ENCODE measurements at regions not wholly inside any gene's neighbourhood (a gene's known extent, or its start where the extent isn't known, plus 50 kb on each side); places are given as distances from the start of the nearest gene placed in this dataset.

DNA sequence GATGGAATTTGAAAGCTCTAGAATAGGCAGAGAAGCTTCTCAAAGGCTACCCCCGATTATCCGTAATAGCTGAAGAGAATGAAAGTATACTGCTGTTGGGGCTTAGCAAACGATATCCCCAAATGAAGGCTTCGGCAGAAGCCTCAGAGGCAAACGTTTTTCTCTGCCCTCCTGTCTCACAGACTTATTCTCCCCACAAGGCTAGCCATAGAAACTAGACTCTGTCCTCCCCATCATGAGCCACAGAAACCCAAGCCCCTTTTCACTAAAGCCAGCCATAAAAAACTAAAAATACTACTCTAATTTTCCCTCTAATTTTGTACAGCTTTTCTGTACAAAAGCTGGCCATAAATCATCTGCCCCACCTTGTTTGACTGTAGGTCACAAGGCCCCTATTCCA lies 413.4 kb upstream of the CFAP20DC start:
- DNase-seq (no peak), FAIRE-seq (no peak)
- H3K9me3 ChIP-seq (ENCODE audit: control insufficient read depth in 2 of 2, insufficient read depth in 1 of 2, low read depth in 1 of 2, low read length in 1 of 2): no peaks in the 10 kb centered on the region
- H3K4me1 ChIP-seq (ENCODE audit: control insufficient read depth in 3 of 3, insufficient read depth in 2 of 3, low read depth in 1 of 3, low read length in 2 of 3): no peaks in the 10 kb centered on the region
- no peak overlapping the region for H3K4me3 ChIP-seq (ENCODE audit: low read depth in 1 of 3, low read length in 3 of 3)
- H3K27me3 ChIP-seq (ENCODE audit: control insufficient read depth in 3 of 3, insufficient read depth in 3 of 3, low read length in 3 of 3): no peaks in the 10 kb centered on the region
- no peak overlapping the region for H3K27ac ChIP-seq (ENCODE audit: low read depth in 1 of 3, low read length in 2 of 3)
- WGBS, 3 donors: 78 to 82% (median 80%) methylated on average over 5 of the region's 5 CpGs
- H3K36me3 ChIP-seq (ENCODE audit: control insufficient read depth in 3 of 3, insufficient read depth in 2 of 3, low read depth in 1 of 3, low read length in 3 of 3): no peaks in the 10 kb centered on the region

DNA sequence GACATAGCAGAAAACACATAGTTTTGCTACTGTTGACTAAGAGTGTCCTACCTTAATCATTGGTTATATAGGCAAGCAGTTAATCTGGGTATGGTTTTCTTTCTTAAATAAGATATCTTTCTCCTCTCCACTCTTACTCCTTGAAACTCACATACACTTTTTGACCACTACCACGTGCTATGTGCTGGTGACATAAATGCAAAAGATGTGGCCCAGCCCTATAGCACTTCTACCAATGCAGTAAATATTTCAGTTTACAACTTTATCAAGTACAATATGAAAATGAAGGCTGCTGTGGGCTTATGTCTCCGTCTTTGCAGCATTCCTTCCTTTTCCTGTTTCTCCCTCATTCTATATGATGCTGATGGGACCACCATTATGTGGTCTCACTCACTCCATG lies 410.2 kb upstream of the CFAP20DC start:
- Histone ChIP-seq H3K27ac (ENCODE audit: low read depth in 1 of 3, low read length in 2 of 3) (no peak overlapping the region), H3K27me3 (ENCODE audit: control insufficient read depth in 3 of 3, insufficient read depth in 3 of 3, low read length in 3 of 3) (no peaks in the 10 kb centered on the region), H3K4me1 (ENCODE audit: control insufficient read depth in 3 of 3, insufficient read depth in 2 of 3, low read depth in 1 of 3, low read length in 2 of 3) (no peaks in the 10 kb centered on the region), H3K4me3 (ENCODE audit: low read depth in 1 of 3, low read length in 3 of 3) (no peak overlapping the region), H3K36me3 (ENCODE audit: control insufficient read depth in 3 of 3, insufficient read depth in 2 of 3, low read depth in 1 of 3, low read length in 3 of 3) (no peaks in the 10 kb centered on the region), H3K9me3 (ENCODE audit: control insufficient read depth in 2 of 2, insufficient read depth in 1 of 2, low read depth in 1 of 2, low read length in 1 of 2) (no peaks in the 10 kb centered on the region)
- FAIRE-seq: no peak
- DNase-seq: no peak
- WGBS, 3 donors: 77 to 83% (median 79%) methylated on average over 2 of the region's 2 CpGs

DNA sequence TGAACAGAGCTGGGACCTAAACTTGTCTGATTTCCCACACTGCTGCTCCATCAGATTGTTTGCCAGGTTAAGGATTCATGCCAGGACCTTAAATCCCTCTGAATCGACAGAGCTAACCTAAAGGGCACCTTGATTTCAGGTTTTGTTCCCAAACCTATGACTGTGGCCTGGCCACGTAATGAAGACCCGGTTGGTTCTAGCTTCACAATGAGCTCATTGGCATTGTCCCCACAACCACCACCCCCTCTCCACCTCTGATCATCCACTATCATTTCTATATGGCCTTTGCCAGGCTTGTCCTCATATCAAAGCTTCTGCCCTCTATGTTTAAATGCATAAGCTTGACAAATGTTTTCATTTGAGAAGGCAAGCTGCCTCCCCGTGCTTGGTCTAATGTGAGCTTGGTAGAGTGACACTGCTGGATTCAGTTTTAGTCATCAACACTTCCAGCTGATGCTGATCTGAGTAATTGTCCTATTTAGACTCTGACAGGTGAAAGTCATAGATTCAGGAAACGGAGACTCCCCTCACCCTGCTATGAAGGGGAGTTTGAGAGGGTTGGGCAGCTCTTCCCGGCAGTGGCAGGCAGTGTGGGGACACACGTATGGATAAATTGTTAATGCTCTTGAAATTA lies 407.1 kb upstream of the CFAP20DC start:
- no peaks in the 10 kb centered on the region for H3K4me1 ChIP-seq (ENCODE audit: control insufficient read depth in 3 of 3, insufficient read depth in 2 of 3, low read depth in 1 of 3, low read length in 2 of 3)
- 72 to 79% (median 72%) methylated on average over 7 of the region's 7 CpGs for WGBS, 3 donors
- H3K4me3 ChIP-seq (ENCODE audit: low read depth in 1 of 3, low read length in 3 of 3): no peak overlapping the region
- DNase-seq (no peak), FAIRE-seq (no peak)
- no peak overlapping the region for H3K27ac ChIP-seq (ENCODE audit: low read depth in 1 of 3, low read length in 2 of 3)
- H3K9me3 ChIP-seq (ENCODE audit: control insufficient read depth in 2 of 2, insufficient read depth in 1 of 2, low read depth in 1 of 2, low read length in 1 of 2): no peaks in the 10 kb centered on the region
- no peaks in the 10 kb centered on the region for H3K36me3 ChIP-seq (ENCODE audit: control insufficient read depth in 3 of 3, insufficient read depth in 2 of 3, low read depth in 1 of 3, low read length in 3 of 3)
- H3K27me3 ChIP-seq (ENCODE audit: control insufficient read depth in 3 of 3, insufficient read depth in 3 of 3, low read length in 3 of 3): no peaks in the 10 kb centered on the region

DNA sequence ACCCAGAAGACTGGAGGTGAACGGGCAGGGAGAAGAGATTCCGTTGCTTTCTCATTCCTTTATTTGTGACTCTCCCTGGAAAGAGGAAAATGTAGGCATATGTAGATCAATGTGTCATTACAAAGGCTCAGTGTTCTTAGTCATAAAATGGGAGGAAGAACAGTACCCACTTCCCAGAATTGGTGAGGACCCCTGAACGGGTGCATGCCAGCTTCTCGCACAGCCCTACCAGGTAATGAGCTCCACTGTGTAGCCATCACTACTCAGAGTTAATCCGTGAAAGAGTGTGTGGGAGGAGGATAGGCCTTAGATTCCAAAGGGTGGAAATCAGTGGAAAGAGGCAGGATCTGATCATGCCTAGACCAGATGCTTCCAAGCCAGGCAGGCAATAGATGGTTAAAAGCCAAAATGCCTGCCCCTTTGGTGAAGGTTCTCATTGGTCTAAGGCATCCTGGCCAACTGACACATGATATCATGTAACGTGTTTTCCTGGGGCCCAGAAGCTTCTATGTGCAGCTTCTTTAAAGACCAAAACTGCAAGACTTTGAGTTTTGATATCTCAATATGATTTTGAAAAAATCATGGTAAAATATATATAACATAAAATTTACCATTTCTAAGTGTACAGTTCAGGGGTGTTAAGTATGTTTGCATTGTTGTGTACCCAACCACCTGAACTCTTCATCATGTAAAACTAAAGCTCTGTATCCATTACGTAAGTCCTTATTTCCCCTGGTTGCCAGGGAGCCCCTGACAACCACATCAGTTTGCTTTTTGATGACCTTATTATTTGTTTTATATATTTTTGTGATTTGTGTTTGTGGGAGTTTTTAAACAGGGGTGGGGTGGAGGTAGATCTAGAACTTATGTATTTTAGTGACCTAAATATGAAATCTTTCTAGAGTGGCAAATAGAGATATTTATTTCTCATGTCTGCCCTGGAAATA lies 402.2 kb upstream of the CFAP20DC start:
- FAIRE-seq: no peak
- Histone ChIP-seq H3K4me1 (ENCODE audit: control insufficient read depth in 3 of 3, insufficient read depth in 2 of 3, low read depth in 1 of 3, low read length in 2 of 3) (no peaks in the 10 kb centered on the region), H3K4me3 (ENCODE audit: low read depth in 1 of 3, low read length in 3 of 3) (no peak overlapping the region), H3K9me3 (ENCODE audit: control insufficient read depth in 2 of 2, insufficient read depth in 1 of 2, low read depth in 1 of 2, low read length in 1 of 2) (no peaks in the 10 kb centered on the region), H3K36me3 (ENCODE audit: control insufficient read depth in 3 of 3, insufficient read depth in 2 of 3, low read depth in 1 of 3, low read length in 3 of 3) (no peaks in the 10 kb centered on the region), H3K27ac (ENCODE audit: low read depth in 1 of 3, low read length in 2 of 3) (peak overlapping the region in 2 of 3 donors; percentile 59 to 69), H3K27me3 (ENCODE audit: control insufficient read depth in 3 of 3, insufficient read depth in 3 of 3, low read length in 3 of 3) (no peaks in the 10 kb centered on the region)
- 68 to 83% (median 76%) methylated on average over 7 of the region's 7 CpGs for WGBS, 3 donors
- DNase-seq: no peak

DNA sequence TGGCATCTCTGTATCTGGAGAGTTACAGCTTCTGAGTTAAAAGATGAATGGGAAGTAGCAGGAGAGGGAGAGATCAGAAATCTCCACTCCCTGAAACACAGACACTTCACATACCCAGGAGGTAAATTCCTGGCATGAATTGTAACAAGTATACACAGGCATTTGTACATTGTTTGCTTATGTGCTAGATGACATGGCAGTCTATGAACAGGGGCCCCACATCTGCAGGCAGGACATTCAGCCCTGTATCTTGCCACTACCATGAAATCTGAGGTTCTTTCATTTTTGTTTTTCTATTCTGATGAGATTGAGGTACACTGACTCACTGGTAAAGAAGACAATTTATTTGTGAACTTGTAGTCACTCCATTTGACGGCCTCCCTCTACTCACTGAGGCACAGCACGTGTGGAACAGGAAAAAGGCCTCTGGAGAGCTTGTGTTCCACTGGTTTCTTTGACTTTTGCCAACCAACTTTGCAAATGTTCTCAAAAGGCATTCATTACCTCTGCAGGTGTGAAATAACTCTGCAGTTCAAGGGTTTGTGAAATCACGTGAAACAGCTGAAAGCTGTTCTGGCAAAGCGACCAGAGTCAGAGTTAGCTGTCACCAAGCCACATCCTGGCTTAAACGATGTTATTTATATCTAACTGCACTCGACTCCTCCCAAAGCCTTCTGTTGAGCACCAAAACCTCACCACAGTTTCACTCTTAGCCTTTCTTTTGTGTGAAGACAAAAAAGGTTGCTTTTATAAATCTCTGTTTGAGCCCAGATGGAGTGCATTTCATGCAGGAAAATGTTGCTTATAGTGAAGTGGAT lies 401.3 kb upstream of the CFAP20DC start:
- peak overlapping the region in 2 of 3 donors; percentile 39 to 92 for H3K27ac ChIP-seq (ENCODE audit: low read depth in 1 of 3, low read length in 2 of 3)
- H3K27me3 ChIP-seq (ENCODE audit: control insufficient read depth in 3 of 3, insufficient read depth in 3 of 3, low read length in 3 of 3): no peaks in the 10 kb centered on the region
- FAIRE-seq: no peak
- no peak overlapping the region for H3K4me3 ChIP-seq (ENCODE audit: low read depth in 1 of 3, low read length in 3 of 3)
- H3K36me3 ChIP-seq (ENCODE audit: control insufficient read depth in 3 of 3, insufficient read depth in 2 of 3, low read depth in 1 of 3, low read length in 3 of 3): no peaks in the 10 kb centered on the region
- 44 to 62% (median 50%) methylated on average over 6 of the region's 6 CpGs for WGBS, 3 donors
- DNase-seq: peak; percentile 7 to 61
- H3K9me3 ChIP-seq (ENCODE audit: control insufficient read depth in 2 of 2, insufficient read depth in 1 of 2, low read depth in 1 of 2, low read length in 1 of 2): no peaks in the 10 kb centered on the region
- H3K4me1 ChIP-seq (ENCODE audit: control insufficient read depth in 3 of 3, insufficient read depth in 2 of 3, low read depth in 1 of 3, low read length in 2 of 3): no peaks in the 10 kb centered on the region

DNA sequence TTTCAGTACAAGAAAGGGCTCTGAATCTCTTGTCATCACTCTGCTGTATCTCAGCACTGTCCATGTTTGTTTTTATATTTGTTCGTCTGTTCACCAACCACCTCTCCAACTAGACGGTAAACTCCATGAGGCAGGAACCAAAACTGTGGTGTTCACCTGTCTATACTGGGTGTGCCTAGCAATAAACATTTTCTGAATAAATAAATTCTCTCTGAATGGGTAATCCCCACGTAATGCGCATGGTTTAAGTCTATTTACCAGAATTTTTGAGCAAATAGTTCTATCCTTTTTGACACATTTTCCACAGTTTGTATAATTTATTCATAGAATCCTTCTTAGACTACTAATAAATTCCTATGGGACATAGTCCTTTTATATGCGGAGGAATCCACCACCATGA lies 400.6 kb upstream of the CFAP20DC start:
- H3K27me3 ChIP-seq (ENCODE audit: control insufficient read depth in 3 of 3, insufficient read depth in 3 of 3, low read length in 3 of 3): no peaks in the 10 kb centered on the region
- H3K4me1 ChIP-seq (ENCODE audit: control insufficient read depth in 3 of 3, insufficient read depth in 2 of 3, low read depth in 1 of 3, low read length in 2 of 3): no peaks in the 10 kb centered on the region
- FAIRE-seq (no peak), DNase-seq (no peak)
- H3K36me3 ChIP-seq (ENCODE audit: control insufficient read depth in 3 of 3, insufficient read depth in 2 of 3, low read depth in 1 of 3, low read length in 3 of 3): no peaks in the 10 kb centered on the region
- WGBS, 3 donors: 87 to 92% (median 91%) methylated on average over 5 of the region's 5 CpGs
- no peak overlapping the region for H3K4me3 ChIP-seq (ENCODE audit: low read depth in 1 of 3, low read length in 3 of 3)
- H3K9me3 ChIP-seq (ENCODE audit: control insufficient read depth in 2 of 2, insufficient read depth in 1 of 2, low read depth in 1 of 2, low read length in 1 of 2): no peaks in the 10 kb centered on the region
- peak overlapping the region in 2 of 3 donors; percentile 45 to 65 for H3K27ac ChIP-seq (ENCODE audit: low read depth in 1 of 3, low read length in 2 of 3)

DNA sequence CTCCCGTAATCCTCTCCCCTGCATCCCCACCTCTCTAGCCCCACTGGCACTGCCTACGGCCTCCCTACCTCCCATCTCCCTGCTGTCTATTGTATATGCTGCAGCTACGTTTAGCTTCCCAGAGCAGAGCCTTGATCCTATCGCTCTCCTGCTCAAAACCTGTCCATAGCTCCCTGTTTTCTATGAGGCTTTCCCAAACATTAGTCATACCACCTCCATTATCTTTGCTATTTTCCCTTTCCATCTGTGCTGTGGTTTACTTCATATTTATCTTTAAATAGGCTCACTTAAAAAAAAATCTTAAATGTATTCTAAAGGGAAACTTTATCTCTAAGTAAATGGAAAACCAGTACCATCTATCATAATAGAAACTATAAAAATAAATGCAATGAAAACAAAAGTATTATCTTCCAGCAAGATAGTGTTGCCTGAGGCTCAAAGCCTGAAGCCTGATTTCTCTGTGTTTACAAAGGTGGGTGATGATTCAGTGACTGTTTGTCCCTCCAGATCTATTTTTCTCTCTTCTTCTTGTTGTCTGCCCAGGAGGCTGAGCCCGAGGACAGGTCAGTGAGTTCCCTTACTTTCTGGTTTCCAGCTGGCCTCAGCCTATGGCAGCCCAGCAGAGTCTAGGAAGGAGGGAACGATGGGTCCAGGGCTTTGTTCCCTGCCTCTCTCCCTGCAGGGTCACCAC lies 397.1 kb upstream of the CFAP20DC start:
- Histone ChIP-seq H3K27me3 (ENCODE audit: control insufficient read depth in 3 of 3, insufficient read depth in 3 of 3, low read length in 3 of 3) (no peaks in the 10 kb centered on the region), H3K27ac (ENCODE audit: low read depth in 1 of 3, low read length in 2 of 3) (no peak overlapping the region), H3K9me3 (ENCODE audit: control insufficient read depth in 2 of 2, insufficient read depth in 1 of 2, low read depth in 1 of 2, low read length in 1 of 2) (no peaks in the 10 kb centered on the region), H3K4me3 (ENCODE audit: low read depth in 1 of 3, low read length in 3 of 3) (no peak overlapping the region), H3K4me1 (ENCODE audit: control insufficient read depth in 3 of 3, insufficient read depth in 2 of 3, low read depth in 1 of 3, low read length in 2 of 3) (no peaks in the 10 kb centered on the region), H3K36me3 (ENCODE audit: control insufficient read depth in 3 of 3, insufficient read depth in 2 of 3, low read depth in 1 of 3, low read length in 3 of 3) (no peaks in the 10 kb centered on the region)
- DNase-seq (no peak), FAIRE-seq (no peak)
- WGBS, 3 donors: 60 to 79% (median 79%) methylated on average over 6 of the region's 6 CpGs

DNA sequence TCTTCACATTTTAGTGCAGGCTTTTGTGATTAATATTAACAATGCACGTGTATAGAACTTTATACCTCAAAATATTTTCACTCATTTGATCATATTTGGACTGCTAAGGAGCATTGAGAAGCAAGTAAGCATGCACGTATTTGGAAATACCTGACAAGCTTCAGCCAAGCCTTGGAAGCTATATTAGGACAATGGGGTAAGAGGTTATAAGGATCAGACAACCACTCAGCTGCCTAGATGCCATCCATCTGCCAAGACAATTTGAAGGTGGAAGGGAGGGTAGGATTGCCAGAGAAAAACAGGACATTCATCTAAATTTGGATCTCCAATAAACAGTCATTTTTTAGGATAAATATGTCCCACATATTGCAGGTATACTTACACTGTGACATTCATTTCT lies 394.9 kb upstream of the CFAP20DC start:
- no peaks in the 10 kb centered on the region for H3K9me3 ChIP-seq (ENCODE audit: control insufficient read depth in 2 of 2, insufficient read depth in 1 of 2, low read depth in 1 of 2, low read length in 1 of 2)
- WGBS, 3 donors: 55 to 74% (median 59%) methylated on average over 2 of the region's 2 CpGs
- FAIRE-seq: no peak

More for the DNA sequence above, 394.9 kb upstream of the CFAP20DC start:
- no peaks in the 10 kb centered on the region for H3K36me3 ChIP-seq (ENCODE audit: control insufficient read depth in 3 of 3, insufficient read depth in 2 of 3, low read depth in 1 of 3, low read length in 3 of 3)
- no peak overlapping the region for H3K4me3 ChIP-seq (ENCODE audit: low read depth in 1 of 3, low read length in 3 of 3)
- no peaks in the 10 kb centered on the region for H3K27me3 ChIP-seq (ENCODE audit: control insufficient read depth in 3 of 3, insufficient read depth in 3 of 3, low read length in 3 of 3)
- no peak overlapping the region for H3K27ac ChIP-seq (ENCODE audit: low read depth in 1 of 3, low read length in 2 of 3)
- DNase-seq: no peak
- no peaks in the 10 kb centered on the region for H3K4me1 ChIP-seq (ENCODE audit: control insufficient read depth in 3 of 3, insufficient read depth in 2 of 3, low read depth in 1 of 3, low read length in 2 of 3)

Measured in small intestine (tissue), 7 donors.